HuH-7 (cell line): ENCODE measurements at regions not wholly inside any gene's neighbourhood (a gene's known extent, or its start where the extent isn't known, plus 50 kb on each side); places are given as distances from the start of the nearest gene placed in this dataset.

Experiments
- DNase-seq: peaks from one replicate; pipeline ENCODE4 v3.0.0; 2011; ENCODE audit warnings: low spot score

DNA sequence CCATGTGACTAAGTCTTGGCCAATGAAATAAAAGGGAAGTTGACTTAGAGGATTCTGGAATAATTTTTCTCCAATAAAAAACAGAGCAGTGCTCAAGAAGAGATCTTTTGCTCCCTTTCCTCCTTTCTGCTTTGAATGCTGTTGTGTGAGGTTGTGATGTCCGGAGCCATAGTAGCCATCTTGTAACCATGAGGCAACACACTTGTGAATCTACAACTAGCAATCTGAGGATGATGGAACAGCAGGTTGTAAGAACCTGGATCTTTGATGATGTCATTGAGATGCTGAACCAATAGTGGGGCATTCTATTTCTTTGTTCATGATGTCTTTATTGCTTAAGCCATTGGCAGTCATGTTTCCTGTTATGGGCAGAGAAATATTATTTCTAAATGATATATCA, 230.0 kb upstream of the SRRM4 start:
- no peak for DNase-seq

DNA sequence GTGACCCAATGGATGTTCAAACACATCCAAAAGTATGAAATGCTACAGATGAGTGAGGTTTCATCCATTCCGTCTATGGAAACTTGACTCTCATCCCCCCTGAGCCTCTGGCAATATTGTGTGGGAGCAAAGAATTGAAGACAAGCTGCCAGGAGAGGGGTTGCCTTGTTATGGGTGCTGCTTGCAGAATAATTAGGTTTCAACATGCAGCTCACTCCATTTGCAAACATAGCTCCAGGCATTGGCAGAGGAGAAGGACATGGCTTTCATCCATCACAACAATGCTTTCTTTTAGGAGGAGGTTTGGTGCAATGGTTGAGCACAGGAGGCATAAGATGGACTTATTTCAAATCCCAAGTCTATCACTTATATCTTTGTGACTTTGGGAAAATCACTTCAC, 220.7 kb upstream of the SRRM4 start:
- no peak for DNase-seq

DNA sequence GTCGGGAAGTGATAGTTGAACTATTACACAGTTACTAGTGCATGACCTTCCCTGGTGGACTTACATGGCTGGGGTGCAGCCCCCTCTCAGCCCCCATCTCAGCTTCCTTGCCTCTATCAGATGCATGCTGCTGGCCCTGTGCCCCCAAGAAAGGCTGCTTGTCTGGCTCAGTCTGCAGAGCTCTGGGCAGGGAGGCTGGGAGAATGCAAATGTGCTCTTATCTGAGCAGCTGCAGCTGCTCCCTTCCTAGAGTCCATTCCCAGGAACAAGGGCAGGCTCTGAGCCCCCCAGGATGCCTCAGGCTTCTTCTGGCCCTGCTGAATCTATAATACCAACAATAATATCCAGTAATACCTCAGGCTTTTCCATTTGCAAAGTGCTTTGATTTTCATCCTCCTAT, 218.1 kb upstream of the SRRM4 start:
- no peak for DNase-seq

DNA sequence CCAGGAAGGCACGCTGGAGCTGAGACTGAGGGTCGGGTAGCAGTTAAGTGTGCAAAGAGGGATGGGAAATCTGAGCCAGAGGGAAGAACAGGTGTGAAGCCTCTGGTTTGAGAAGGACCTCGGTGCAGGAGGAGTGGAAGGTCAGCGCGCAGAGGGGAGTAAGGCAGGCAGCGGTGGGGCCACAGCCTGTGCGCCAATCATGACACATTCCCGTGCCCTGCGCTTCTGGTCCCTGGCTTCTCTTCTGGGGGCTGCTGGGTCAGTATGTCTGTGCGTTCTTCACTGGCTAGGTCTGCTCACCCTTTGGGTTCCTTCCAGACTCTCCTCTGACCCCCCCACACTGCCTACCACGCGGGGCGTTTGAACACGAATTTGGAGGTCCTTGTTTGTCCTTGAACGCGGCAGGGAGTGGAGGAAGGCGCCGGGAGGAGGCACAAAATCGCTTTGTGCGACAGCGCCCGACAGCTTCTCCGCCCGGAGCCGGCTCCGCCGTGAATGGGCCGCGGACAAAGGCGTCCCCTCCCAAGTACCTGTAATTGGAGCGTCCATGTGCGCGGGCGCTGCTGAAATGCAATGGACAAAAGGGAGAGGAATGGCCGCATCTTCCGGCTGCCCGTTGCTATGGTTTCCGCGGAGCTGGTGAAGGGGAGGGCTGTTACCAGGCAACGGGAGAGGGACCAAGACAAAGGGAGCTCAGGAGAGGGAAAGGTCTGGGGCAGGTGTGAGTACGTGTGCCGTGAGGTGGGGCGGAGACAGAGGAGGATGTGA, 207.2 kb upstream of the SRRM4 start:
- no peak for DNase-seq

- DNase-seq = no peak
Measured at GRCh38 chr12:118777504-118777903, 203.8 kb upstream of the SRRM4 start.

DNA sequence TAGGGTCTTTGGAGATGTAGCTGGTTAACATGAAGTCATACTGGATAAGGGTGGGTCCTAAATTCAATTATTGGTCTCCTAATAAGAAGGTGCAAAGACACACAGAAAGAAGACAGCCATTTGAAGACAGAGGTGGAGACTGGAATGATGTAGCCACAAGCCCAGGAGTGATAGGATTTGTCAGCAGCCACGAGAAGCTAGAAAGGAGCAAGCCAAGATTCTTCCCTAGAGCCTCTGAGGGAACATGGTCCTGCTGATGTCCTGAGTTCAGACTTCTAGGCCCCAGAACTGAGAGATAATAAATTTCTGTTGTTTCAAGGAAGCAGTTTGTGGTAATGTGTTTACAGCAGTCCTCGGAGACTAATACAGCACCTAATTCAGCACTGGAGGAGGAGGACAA, 203.3 kb upstream of the SRRM4 start:
- no peak for DNase-seq

- DNase-seq = no peak
Measured at GRCh38 chr12:118780939-118781338, 200.4 kb upstream of the SRRM4 start.

DNA sequence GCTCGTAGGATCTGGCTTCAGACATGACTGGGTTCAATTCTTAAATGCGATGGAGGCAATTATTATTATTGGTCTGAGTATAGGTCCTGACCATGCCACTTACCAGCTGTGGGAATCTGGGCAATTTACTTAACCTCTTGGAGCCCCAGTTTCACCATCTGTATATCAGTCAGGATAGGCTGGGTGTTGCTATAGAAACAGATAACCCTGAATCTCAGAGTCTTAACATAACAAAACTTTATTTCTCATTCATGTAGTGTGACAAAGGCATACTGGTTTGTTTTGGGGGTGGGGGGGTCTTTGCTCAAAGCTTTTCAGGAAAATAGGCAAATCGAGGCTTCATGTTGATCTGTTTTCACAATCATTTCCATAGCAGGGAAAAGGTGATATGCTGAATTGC, 199.6 kb upstream of the SRRM4 start:
- DNase-seq = no peak

DNA sequence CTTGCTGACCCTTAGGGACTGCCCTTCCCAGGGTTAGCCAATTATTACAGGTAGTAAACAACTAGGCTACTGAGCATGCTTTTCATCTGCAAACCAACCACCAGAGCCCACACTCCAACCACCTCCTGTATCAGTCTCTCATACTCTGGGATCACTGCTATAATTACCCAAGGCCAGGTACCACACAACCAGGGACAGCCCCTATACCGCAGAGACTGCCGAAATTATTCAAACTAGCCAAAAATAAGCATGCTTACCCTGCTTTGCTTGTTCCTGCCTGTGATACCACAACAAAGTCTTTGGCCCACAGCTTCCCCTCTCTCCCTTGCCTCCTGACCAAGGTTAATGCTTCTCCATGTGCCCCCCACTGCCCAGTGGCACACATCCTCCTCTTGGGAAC, 197.6 kb upstream of the SRRM4 start:
- DNase-seq = no peak

GRCh38 chr12:118790578-118790977, 190.8 kb upstream of the SRRM4 start:
- no peak for DNase-seq

DNA sequence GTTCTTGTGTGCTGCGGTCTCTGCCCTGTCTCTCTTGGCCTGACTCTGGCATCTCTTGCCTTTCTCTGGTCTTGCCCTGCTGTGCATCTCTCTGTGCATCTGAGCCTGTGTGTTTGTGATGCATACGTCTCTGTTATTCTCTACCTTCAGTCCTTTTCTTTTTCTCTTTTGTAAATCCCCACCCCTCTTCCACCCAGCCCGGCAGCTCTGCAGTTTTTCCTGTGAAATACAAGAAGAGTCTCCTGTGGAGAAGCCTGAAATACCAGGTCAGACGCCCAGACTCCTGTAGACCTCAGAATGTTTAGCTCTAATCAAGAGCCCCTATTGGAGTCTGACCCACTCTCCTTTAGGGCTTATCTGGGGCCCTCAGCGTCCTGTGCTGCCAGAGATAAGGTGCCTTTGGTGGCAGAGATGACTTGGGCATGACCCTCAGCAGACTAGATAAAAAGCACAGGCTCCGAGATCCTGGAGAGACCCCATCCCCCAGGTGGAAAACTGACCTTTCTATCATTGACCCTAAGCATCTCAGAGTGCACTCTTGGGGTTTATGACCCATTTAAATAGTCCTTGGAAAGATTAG, 167.5 kb upstream of the SRRM4 start:
- no peak for DNase-seq

- no peak for DNase-seq
Measured at GRCh38 chr12:118816296-118816695, 165.0 kb upstream of the SRRM4 start.

DNA sequence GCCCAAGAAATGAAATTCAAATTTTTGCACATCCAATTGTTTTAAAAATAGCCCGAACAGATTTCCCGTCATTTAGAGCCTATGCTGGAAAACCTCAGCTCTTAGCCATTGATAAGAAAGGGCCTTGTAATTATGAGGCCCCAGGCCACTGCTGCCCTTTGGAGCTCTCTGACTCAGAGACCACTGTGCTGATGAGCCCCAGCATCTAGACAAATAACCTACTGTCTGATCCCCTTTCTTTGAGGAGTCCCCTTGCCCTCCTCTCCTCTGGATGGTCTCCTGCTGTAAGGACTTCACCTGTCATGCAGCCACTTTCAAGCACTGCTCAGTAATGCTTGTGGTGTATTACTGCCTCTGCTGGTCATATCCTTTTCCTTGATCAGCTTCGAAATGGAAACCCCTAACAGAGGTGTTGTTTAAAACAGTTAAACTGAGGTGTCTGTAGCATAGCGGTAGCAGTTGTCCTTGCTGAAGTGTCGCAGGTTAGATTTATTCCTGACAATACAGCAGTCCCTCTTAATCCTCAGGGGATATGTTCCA, 159.9 kb upstream of the SRRM4 start:
- no peak for DNase-seq

GRCh38 chr12:118822512-118822911, 158.8 kb upstream of the SRRM4 start:
- DNase-seq = no peak

- no peak for DNase-seq
Measured at GRCh38 chr12:118827047-118827446, 154.3 kb upstream of the SRRM4 start.

- no peak for DNase-seq
Measured at GRCh38 chr12:118827606-118828005, 153.7 kb upstream of the SRRM4 start.

GRCh38 chr12:118830296-118830695, 151.0 kb upstream of the SRRM4 start:
- no peak for DNase-seq

GRCh38 chr12:118835926-118836325, 145.4 kb upstream of the SRRM4 start:
- DNase-seq = no peak

DNA sequence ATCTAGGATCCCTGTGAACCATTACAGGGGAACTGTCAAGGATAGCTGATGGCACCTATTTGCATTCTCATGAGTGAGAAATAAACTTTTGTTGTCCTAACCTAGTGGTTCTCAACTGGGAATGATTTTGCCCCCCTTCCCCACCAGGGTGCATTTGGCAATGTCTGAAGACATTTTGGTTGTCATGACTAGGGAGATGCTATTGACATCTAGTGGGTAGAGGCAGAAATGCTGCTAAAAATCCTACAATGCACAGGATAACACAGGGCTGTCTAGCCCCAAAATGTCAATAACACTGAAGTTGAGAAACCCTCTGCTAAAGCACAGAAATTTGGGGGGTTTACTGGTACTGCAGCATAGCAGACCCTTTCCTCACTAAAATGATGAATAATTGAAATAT, 140.9 kb upstream of the SRRM4 start:
- DNase-seq = no peak

DNA sequence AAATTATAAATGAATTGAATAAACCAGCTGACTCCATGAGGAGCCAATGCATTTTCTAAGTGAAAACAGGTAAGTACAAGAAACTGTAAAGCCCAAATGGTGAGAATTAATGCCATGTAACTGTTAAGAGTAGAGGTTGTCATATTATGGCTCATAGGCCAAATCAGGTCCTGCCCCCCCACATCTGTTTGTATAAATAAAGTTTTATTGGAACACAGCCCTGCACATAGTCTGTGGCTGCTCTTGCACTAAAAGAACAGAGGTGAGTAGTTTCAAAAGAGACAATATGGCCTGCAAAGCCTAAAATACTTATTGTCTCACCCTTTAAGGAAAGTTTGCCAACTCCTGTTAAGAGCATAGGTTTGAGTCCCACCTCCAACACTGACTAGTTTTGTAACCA, 140.5 kb upstream of the SRRM4 start:
- no peak for DNase-seq

GRCh38 chr12:118841588-118841987, 139.8 kb upstream of the SRRM4 start:
- no peak for DNase-seq

- DNase-seq = no peak
Measured at GRCh38 chr12:118842866-118843265, 138.5 kb upstream of the SRRM4 start.

DNA sequence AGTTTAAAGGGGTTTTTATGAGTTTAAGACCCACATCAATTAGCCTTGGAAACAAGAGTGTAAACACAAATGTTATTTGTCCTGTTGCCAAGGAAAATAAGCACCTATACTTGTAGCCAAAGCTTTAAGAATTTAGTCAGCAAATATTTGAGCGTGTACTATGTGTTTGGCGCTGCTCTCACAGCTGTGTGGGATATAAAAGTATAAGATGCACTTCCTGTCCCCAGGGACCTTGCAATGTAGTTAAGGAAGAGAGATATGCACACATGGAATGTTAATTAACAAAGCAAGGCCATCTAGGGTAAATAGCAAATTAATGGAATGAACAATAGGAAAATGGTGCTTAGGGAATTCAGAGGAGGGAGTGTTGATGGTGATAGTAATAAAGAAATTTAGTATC, 134.9 kb upstream of the SRRM4 start:
- no peak for DNase-seq
